PC-3 (cell line): ENCODE measurements at regions not wholly inside any gene's neighbourhood (a gene's known extent, or its start where the extent isn't known, plus 50 kb on each side); places are given as distances from the start of the nearest gene placed in this dataset.

Source experiments
- CTCF ChIP-seq: fragments of 300-600 bp; sonication (generic); conservative IDR thresholded peaks from 2 replicates; pipeline ENCODE4 v1.5.1; 2017; ENCODE audit warnings: antibody characterized with exemption, low read depth, mild to moderate bottlenecking, low read length
- EZH2phosphoT487 ChIP-seq: fragments of 300-600 bp; sonication (generic); IDR thresholded peaks from 2 replicates; pipeline ENCODE4 v1.6.1; 2018; ENCODE audit warnings: mild to moderate bottlenecking, antibody characterized with exemption, low read length, borderline replicate concordance

- TF ChIP-seq CTCF (no peak), EZH2phosphoT487 (no peak)
Measured at GRCh38 chr5:124300815-124301621, 445.4 kb downstream of the ZNF608 start.
